GM10248 (cell line): ENCODE measurements at regions not wholly inside any gene's neighbourhood (a gene's known extent, or its start where the extent isn't known, plus 50 kb on each side); places are given as distances from the start of the nearest gene placed in this dataset.

ENCODE experiments used
- CTCF ChIA-PET: fragments of 300-600 bp; sonication (Branson Sonifier 250); formaldehyde crosslinking; extraction: SDS; loops from one replicate; lab custom pipeline; 2021; ENCODE audit warnings: antibody characterized with exemption; lab: Yijun Ruan, JAX
- POLR2A ChIA-PET: fragments of 350-650 bp; sonication (Branson Sonifier 250); formaldehyde crosslinking; extraction: SDS; loops from one replicate; lab custom pipeline; 2020; ENCODE audit warnings: antibody characterized with exemption; lab: Yijun Ruan, JAX
- DNase-seq: peaks from one replicate; pipeline ENCODE4 v3.0.0; 2012; ENCODE audit errors: extremely low spot score
- CTCF ChIP-seq: IDR thresholded peaks from 2 replicates; pipeline ENCODE4 v1.5.1; 2012; ENCODE audit warnings: mild to moderate bottlenecking, low read depth; ENCODE audit errors: extremely low read depth, missing control alignments, control extremely low read depth

GRCh38 chr13:40444241-40444640 lies 222.2 kb downstream of the FOXO1 start:
- TF ChIP-seq CTCF: no peak
- CTCF ChIA-PET: interaction anchor here (1.1 to 1.6 kb wide), 4 partner anchors 10 to 26 kb away, joined by 3 to 4 read pairs (median 3); no protein-coding TSS in a partner anchor
- DNase-seq: no peak
- POLR2A ChIA-PET: no interaction called here

- DNase-seq: peak; percentile 91
- POLR2A ChIA-PET: interaction anchor here (0.7 kb wide), 1 partner anchor 220 kb away, joined by 3 read pairs; no protein-coding TSS in a partner anchor
- peak; percentile 10 for TF ChIP-seq CTCF
- CTCF ChIA-PET: interaction anchor here (1.0 to 1.6 kb wide), 4 partner anchors 14 to 304 kb away, joined by 3 to 4 read pairs (median 3); no protein-coding TSS in a partner anchor
Observed at GRCh38 chr13:40445557-40445990, 220.9 kb downstream of the FOXO1 start.

- CTCF ChIA-PET: interaction anchor here (1.0 to 1.4 kb wide), 3 partner anchors 23 to 303 kb away, joined by 3 to 4 read pairs (median 3); no protein-coding TSS in a partner anchor
- POLR2A ChIA-PET: no interaction called here
- TF ChIP-seq CTCF: no peak
- no peak for DNase-seq
Observed at GRCh38 chr13:40446365-40446764, 220.1 kb downstream of the FOXO1 start.

GRCh38 chr13:40447857-40448256 lies 218.6 kb downstream of the FOXO1 start:
- no peak for DNase-seq
- CTCF ChIA-PET: interaction anchor here (1.1 to 2.9 kb wide), 4 partner anchors 9 to 14 kb away, joined by 3 to 8 read pairs (median 6); no protein-coding TSS in a partner anchor
- POLR2A ChIA-PET: no interaction called here
- no peak for TF ChIP-seq CTCF

GRCh38 chr13:40452038-40452666 lies 214.3 kb downstream of the FOXO1 start:
- no peak for TF ChIP-seq CTCF
- CTCF ChIA-PET: interaction anchor here (0.9 to 3.3 kb wide), 3 partner anchors 12 to 38 kb away, joined by 3 to 15 read pairs (median 3); no protein-coding TSS in a partner anchor
- no peak for DNase-seq
- POLR2A ChIA-PET: no interaction called here

- TF ChIP-seq CTCF: no peak
- ChIA-PET POLR2A (no interaction called here), CTCF (interaction anchor here (0.9 to 3.3 kb wide), 4 partner anchors 11 to 65 kb away, joined by 3 to 15 read pairs (median 3); no protein-coding TSS in a partner anchor)
- DNase-seq: no peak
Observed at GRCh38 chr13:40452741-40453334, 213.6 kb downstream of the FOXO1 start.
